A673 (cell line): ENCODE measurements at regions not wholly inside any gene's neighbourhood (a gene's known extent, or its start where the extent isn't known, plus 50 kb on each side); places are given as distances from the start of the nearest gene placed in this dataset.
A peak's percentile ranks its signal among the peaks of the same experiment; 100 is the strongest.

ENCODE experiments used
- BruUV-seq: library from RNA; stranded (reverse); fragments of 400-500 nt; replicated peaks from 2 replicates; lab custom pipeline; 2021; lab: Mats Ljungman, UMichigan
- CTCF ChIA-PET: fragments of 300-600 bp; sonication (Branson Sonifier 250); formaldehyde crosslinking; loops from one replicate; lab custom pipeline; 2022; ENCODE audit warnings: antibody characterized with exemption; lab: Charles Lee
- POLR2A ChIA-PET: fragments of 300-600 bp; sonication (Branson Sonifier 250); formaldehyde crosslinking; loops from one replicate; lab custom pipeline; 2022; ENCODE audit warnings: antibody characterized with exemption; ENCODE audit not compliant: low non-redundant PET; lab: Charles Lee
- DNase-seq: peaks from one replicate; pipeline ENCODE4 v3.0.0-alpha.2; 2015; ENCODE audit warnings: low spot score
- H3K27ac ChIP-seq: fragments of 200-600 bp; sonication (generic); 2 replicates; pipeline ENCODE4 v1.5.1; 2016; ENCODE audit warnings: mixed run types, low read depth, mild to moderate bottlenecking, mixed read lengths, antibody characterized with exemption, low read length; ENCODE audit not compliant: poor library complexity, severe bottlenecking
- H3K27me3 ChIP-seq: fragments of 200-600 bp; sonication (generic); replicated peaks from 2 replicates; pipeline ENCODE4 v1.6.1; 2017; ENCODE audit warnings: mixed run types, low read depth, mild to moderate bottlenecking, mixed read lengths, antibody characterized with exemption, low read length; ENCODE audit not compliant: insufficient read depth, poor library complexity
- H3K36me3 ChIP-seq: fragments of 200-600 bp; sonication (generic); 2 replicates; pipeline ENCODE4 v1.6.1; 2016; ENCODE audit warnings: mixed run types, mild to moderate bottlenecking, mixed read lengths, antibody characterized with exemption, low read length; ENCODE audit not compliant: insufficient read depth, poor library complexity, severe bottlenecking
- H3K4me1 ChIP-seq: fragments of 200-600 bp; sonication (generic); 2 replicates; pipeline ENCODE4 v1.6.1; 2017; ENCODE audit warnings: mixed run types, mild to moderate bottlenecking, mixed read lengths, antibody characterized with exemption, low read length; ENCODE audit not compliant: insufficient read depth, poor library complexity, severe bottlenecking
- H3K4me3 ChIP-seq: fragments of 200-600 bp; sonication (generic); 2 replicates; pipeline ENCODE4 v1.5.1; 2016; ENCODE audit warnings: low read depth, mixed run types, mild to moderate bottlenecking, mixed read lengths, low read length; ENCODE audit not compliant: poor library complexity, severe bottlenecking
- H3K9me3 ChIP-seq: fragments of 200-600 bp; sonication (generic); 2 replicates; pipeline ENCODE4 v1.6.1; 2016; ENCODE audit warnings: mixed run types, low read depth, mild to moderate bottlenecking, mixed read lengths, antibody characterized with exemption, low read length; ENCODE audit not compliant: poor library complexity, severe bottlenecking
- EZH2 ChIP-seq: fragments of 200-600 bp; sonication (generic); IDR thresholded peaks from 2 replicates; pipeline ENCODE4 v1.6.1; 2017; ENCODE audit warnings: borderline replicate concordance, low read depth, mild to moderate bottlenecking, mixed read lengths, antibody characterized with exemption, low read length; ENCODE audit not compliant: poor library complexity, severe bottlenecking
- intact Hi-C: fragments of 100-400 bp; cut with micrococcal nuclease; formaldehyde crosslinking; loops from one replicate; pipeline ENCODE4 v1.10.0; 2022; ENCODE audit not compliant: unreplicated experiment
- TF ChIP-seq, protein P1 (sequence below): fragments of 300-800, 200-600 bp; sonication (generic); conservative IDR thresholded peaks from 2 replicates; pipeline ENCODE4 v1.5.1; 2017; ENCODE audit warnings: low read depth, mild to moderate bottlenecking, antibody characterized with exemption, low read length, moderate library complexity, mixed read lengths

DNA sequence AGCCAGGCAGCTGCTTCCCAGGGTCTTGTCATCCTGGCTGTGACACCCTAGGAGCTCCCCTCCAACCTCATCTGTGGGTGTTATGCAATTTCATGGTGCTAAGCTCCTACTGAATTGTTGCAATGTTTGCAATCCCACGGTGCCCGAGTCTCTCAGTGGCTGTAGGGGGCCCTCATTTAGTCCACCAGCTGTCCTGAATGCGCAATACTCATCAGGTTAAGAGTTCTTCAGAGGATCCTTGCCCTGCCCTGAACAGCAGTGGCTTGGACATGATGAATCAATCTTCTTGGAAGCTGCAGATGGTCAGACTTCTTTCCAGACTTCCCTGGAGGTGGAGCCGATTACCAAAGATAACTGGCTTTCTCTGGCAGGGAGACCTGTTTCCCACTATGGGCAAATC is 584.1 kb downstream of the CCDC171 start:
- intact Hi-C loops = no loop called here
- Histone ChIP-seq H3K36me3 (no peaks in the 10 kb centered on the region), H3K9me3 (no peaks in the 10 kb centered on the region), H3K27ac (no peak overlapping the region), H3K4me1 (peaks cover 12% of the 10 kb centered on the region), H3K27me3 (no peaks in the 10 kb centered on the region), H3K4me3 (no peak overlapping the region)
- BruUV-seq = no TSS peak
- TF ChIP-seq, protein P1, sequence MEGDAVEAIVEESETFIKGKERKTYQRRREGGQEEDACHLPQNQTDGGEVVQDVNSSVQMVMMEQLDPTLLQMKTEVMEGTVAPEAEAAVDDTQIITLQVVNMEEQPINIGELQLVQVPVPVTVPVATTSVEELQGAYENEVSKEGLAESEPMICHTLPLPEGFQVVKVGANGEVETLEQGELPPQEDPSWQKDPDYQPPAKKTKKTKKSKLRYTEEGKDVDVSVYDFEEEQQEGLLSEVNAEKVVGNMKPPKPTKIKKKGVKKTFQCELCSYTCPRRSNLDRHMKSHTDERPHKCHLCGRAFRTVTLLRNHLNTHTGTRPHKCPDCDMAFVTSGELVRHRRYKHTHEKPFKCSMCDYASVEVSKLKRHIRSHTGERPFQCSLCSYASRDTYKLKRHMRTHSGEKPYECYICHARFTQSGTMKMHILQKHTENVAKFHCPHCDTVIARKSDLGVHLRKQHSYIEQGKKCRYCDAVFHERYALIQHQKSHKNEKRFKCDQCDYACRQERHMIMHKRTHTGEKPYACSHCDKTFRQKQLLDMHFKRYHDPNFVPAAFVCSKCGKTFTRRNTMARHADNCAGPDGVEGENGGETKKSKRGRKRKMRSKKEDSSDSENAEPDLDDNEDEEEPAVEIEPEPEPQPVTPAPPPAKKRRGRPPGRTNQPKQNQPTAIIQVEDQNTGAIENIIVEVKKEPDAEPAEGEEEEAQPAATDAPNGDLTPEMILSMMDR = no peak
- ChIA-PET CTCF (no interaction called here), POLR2A (no interaction called here)
- peak; percentile 6 for DNase-seq

DNA sequence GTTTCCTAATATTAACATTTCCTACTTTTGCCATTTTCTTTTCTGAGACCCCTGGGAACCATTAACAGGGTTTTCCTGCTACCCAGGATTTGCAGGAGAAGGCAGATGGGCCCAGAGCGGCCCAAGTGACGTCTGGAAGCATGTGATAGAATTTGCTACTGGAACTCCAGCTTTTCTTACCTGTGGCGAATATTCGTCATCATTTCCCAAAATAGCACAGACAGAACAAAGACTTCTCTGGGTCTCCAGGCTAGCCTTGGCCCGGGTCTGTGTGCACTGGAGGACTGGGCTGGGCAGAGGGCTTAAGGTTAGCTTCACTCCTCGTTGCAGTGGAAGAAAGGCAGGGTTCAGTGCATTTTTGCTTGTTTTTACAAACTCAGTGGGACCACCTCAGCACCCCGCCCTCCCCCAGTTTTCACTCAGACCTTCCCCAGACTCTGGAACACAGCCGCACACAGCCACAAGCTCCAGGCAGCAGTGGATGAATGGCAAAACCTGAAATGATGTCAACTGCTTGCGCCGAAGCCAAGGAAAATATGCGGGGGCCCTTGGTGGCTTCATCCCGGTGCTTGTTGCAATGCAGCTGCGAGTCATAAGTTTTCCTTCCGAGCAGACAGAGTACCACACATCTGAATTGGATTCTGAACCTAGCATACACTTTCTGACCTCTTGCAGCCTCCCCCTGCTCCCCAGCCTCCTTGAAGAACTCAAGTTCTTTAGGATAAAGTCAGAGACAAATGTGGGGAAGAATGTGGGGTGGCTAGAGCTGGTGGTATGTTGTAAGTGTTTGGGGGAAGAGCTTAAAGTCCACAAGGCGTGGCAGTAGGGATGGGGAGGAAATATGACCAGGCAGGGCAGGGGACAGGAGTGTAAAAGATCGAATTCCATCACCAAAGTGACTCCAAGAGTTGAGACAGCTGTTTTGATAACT is 586.0 kb downstream of the CCDC171 start:
- CTCF ChIA-PET = no interaction called here
- no peak overlapping the region for H3K4me3 ChIP-seq
- H3K27ac ChIP-seq = no peak overlapping the region
- DNase-seq = no peak
- intact Hi-C loops = no loop called here
- peaks cover 2% of the 10 kb centered on the region for H3K4me1 ChIP-seq
- H3K36me3 ChIP-seq = no peaks in the 10 kb centered on the region
- POLR2A ChIA-PET = no interaction called here
- H3K27me3 ChIP-seq = no peaks in the 10 kb centered on the region
- no TSS peak for BruUV-seq
- TF ChIP-seq, protein P1 = no peak
- no peak for TF ChIP-seq EZH2
- H3K9me3 ChIP-seq = no peaks in the 10 kb centered on the region

DNA sequence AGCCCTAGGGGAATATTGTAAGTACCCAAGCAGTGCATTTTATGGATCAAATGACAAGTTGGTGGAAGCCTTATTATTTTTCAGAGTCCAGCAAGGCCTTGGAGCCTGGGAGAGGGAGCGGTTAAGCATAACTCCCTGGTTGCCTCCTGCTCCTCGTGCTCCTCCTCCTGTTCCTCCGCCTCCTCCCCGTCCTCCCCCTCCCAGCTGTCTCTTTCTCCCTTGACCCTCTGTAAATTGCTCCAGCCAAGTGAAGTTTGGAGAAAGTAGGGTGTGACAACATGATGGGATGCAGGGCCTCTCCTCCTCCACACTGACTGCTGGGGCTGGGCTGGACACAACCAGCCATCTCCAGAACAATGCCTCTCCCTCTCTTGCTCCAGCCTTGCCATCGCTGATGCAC is 586.9 kb downstream of the CCDC171 start:
- BruUV-seq = no TSS peak
- H3K27ac ChIP-seq = no peak overlapping the region
- no peak overlapping the region for H3K4me3 ChIP-seq
- intact Hi-C loops = no loop called here
- no peaks in the 10 kb centered on the region for H3K36me3 ChIP-seq
- ChIA-PET POLR2A (no interaction called here), CTCF (no interaction called here)
- DNase-seq = no peak
- H3K4me1 ChIP-seq = no peaks in the 10 kb centered on the region
- no peaks in the 10 kb centered on the region for H3K9me3 ChIP-seq
- H3K27me3 ChIP-seq = no peaks in the 10 kb centered on the region
- TF ChIP-seq EZH2 = no peak
- TF ChIP-seq, protein P1 = no peak
